GM19023 (cell line): ENCODE measurements at regions not wholly inside any gene's neighbourhood (a gene's known extent, or its start where the extent isn't known, plus 50 kb on each side); places are given as distances from the start of the nearest gene placed in this dataset.
"Not testable (repeated sequence)": the region's sequence is repeated elsewhere in the genome, so short reads cannot be mapped to it uniquely, and the experiment has no call there.

Experiments
- ATAC-seq: cut with Tn5 transposase; IDR thresholded peaks from one replicate; pipeline ENCODE4 v1.9.1; 2021; ENCODE audit warnings: mild to moderate bottlenecking, moderate library complexity; ENCODE audit not compliant: unreplicated experiment

DNA sequence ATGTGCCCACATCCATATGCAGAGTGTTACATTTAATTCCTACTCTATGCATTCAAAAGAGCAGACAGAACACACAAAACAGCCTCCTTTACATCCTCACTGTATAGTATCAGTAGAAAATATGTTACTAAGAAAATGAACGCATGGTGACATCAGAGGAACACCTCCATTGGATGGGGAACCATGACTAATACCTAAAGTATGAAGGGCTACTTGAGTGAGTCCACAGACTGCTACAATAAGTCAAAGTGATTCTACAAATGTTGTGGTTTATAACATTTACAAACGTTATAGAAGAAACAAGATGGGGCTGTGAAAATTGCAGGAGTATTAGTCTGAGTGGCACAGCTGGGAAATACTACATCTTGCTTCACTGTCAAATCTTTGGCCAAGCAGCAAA lies 1830.9 kb upstream of the PIK3C3 start:
- ATAC-seq: no peak

DNA sequence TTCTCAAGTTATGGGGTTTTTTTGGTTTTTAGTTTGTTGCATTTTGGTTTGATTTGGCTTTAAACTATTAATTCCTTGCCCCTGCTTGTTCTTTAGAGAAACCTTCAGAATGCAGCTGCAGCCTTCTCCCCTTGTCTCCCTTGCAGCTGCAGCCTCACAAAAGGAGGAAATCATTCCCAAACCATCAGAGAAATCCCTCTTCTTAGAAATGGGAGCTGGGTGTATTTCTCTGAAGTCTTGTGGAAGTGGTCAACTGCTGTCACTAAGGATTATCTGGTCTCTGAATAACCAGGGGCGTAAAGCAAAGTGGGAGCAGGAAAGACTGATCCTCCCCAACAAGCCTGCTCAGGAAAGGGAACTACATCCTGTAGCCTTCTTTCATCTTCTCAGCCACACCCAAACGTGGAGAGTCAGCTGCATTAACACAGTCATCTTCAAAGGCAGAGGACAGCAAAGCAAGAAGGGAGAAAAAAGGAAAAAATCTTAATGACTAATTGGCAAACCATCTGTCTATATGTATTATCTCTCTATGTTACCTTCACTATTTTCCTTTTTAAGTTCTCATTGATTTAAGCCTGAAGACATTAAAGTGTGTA lies 1834.1 kb upstream of the PIK3C3 start:
- no peak for ATAC-seq

GRCh38 chr18:40120356-40120755 lies 1834.7 kb upstream of the PIK3C3 start:
- no peak for ATAC-seq

DNA sequence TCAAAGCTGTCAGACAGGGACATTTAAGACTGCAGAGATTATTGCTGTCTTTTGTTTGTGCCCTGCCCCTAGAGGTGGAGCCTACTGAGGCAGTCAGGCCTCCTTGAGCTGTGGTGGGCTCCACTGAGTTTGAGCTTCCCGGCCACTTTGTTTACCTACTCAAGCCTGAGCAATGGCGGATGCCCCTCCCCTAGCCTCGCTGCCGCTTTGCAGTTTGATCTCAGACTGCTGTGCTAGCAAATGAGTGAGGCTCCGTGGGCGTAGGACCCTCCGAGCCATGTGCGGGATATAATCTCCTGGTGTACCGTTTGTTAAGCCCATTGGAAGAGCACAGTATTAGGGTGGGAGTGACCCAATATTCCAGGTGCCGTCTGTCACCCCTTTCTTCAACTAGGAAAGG lies 1835.5 kb upstream of the PIK3C3 start:
- ATAC-seq: not testable (repeated sequence)

DNA sequence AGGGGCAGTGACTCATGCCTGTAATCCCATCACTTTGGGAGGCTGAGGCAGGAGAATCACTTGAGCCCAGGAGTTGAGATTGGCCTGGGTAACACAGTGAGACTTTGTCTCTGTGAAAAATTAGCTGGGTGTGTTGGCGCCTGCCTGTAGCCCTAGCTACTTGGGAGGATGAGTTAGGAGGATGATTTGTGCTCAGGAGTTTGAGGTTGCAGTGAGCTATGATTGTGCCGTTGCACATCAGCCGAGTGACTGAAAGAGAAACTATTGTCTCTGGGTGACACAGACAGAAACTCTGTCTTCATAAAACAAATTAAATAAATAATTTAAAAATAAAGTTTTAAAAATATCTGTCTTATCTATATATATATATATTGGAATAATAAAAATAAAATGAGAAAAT lies 1844.6 kb upstream of the PIK3C3 start:
- no peak for ATAC-seq

GRCh38 chr18:40109252-40110049 lies 1845.6 kb upstream of the PIK3C3 start:
- no peak for ATAC-seq

DNA sequence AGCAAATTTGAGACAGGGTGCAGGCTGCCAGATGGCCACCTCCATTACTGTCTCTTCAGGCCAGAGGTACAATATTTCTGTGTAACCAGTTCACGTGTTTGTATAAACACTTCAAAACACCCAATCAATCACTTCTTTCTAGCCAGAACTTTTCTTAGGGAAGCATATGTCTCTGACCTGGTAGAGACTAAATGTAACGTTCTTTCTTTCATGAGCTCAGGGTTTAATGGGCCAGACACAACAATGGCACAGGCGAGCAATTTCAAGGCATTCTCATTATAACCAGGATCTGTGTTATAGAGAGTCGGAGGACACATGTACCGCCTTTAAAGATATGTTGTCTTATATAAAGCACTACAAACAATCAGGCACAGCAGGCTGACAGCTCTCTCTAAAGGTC lies 1846.4 kb upstream of the PIK3C3 start:
- ATAC-seq: no peak

GRCh38 chr18:40102903-40103302 lies 1852.1 kb upstream of the PIK3C3 start:
- no peak for ATAC-seq

GRCh38 chr18:40099641-40100040 lies 1855.4 kb upstream of the PIK3C3 start:
- ATAC-seq: no peak

- ATAC-seq: no peak
Measured at GRCh38 chr18:40096675-40097074, 1858.4 kb upstream of the PIK3C3 start.

DNA sequence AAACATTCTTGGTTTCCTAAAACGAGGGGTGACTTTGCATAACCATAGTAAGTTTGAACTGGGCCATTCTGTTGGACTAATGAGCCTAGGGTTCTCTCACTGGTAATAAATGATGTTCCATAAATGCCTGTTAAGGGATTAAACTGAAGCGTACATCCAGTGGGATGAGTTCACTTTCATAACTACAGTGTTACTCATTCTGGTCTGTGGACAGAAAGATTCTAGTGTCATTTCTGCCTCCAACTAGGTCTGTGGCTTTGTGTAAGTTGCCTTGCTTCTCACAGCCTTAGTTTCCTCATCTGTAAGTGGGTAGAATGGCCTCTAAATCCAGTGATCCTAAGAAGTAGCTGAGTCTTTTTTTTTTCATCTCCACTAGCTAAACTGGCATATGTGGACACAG lies 1860.6 kb upstream of the PIK3C3 start:
- no peak for ATAC-seq

DNA sequence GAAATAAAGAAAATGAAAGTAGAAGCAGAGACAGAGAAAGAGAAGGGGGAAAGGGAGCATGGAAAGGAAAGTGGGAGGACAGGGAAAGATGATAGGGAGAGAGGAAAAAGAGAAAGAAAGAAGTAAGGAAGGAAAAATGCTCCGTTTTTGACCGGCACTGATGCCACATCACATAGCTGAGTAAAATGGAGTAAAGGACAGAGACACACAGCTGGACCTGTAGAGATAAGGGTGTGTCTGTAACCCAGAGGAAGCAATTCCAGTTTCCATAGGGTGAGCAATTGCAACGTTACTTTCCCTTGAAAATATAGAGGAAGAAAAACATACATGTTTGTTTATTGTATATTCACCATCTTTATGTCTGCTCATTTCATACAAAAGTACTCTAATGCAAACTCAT lies 1866.9 kb upstream of the PIK3C3 start:
- ATAC-seq: no peak

- ATAC-seq: no peak
Measured at GRCh38 chr18:40079786-40080185, 1875.2 kb upstream of the PIK3C3 start.

DNA sequence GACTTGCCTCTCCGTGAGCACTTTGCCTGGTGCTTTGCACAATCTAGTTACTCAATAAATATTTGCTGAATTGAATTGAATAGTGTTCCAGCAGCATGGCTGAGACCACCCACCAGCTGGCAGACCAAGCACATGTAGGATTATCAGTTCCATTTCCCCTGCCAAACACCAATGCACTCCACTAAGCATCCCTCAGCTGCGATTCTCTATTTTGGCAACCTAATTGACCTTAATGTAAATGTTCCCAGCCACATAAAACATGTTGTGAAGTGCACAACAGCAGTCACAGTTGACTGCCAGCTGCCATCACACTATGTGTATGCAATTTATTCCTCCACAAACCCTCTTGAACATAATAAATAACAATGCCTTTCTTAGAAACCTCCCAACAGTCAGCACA lies 1879.4 kb upstream of the PIK3C3 start:
- no peak for ATAC-seq

GRCh38 chr18:40072761-40073160 lies 1882.3 kb upstream of the PIK3C3 start:
- no peak for ATAC-seq

DNA sequence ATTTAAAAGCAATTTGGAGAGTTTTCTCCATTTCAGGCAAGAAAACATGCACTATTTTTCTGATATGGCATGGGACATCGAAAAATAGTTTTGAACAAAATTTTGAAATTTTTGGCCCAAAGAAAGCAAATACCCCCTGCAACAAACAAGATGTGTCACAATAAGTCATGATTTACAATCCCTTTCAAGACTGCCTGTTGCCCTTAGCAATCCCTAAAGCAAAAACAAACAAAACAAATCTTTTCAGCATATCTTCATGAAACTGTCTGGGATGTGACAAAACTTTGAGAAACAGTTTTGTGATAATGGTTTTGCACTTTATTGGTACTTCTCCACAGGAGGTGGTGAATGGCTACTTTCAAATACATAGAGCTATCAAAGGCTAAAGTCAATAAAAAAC lies 1888.7 kb upstream of the PIK3C3 start:
- ATAC-seq: no peak

- ATAC-seq: no peak
Measured at GRCh38 chr18:40063488-40063887, 1891.5 kb upstream of the PIK3C3 start.

GRCh38 chr18:40061086-40061485 lies 1893.9 kb upstream of the PIK3C3 start:
- ATAC-seq: no peak

DNA sequence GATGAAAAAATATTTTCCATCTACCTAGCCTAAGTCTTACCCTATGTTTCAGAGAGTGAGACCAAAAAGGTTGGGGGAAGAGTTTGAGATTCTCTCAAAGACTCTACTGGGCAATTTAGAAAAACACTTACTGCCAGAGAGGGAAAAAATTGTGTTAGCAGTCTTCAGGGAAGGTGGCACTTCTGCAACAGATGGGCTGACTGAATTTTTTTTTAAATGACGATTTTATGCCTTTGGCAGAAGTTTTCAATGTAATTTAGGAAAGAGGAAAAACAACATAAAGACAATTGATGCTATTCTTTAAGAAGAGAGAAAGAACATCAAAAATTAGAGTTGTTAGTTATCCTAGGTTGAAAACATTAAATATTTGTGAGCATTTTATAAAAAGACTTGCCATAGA lies 1894.5 kb upstream of the PIK3C3 start:
- ATAC-seq: no peak

DNA sequence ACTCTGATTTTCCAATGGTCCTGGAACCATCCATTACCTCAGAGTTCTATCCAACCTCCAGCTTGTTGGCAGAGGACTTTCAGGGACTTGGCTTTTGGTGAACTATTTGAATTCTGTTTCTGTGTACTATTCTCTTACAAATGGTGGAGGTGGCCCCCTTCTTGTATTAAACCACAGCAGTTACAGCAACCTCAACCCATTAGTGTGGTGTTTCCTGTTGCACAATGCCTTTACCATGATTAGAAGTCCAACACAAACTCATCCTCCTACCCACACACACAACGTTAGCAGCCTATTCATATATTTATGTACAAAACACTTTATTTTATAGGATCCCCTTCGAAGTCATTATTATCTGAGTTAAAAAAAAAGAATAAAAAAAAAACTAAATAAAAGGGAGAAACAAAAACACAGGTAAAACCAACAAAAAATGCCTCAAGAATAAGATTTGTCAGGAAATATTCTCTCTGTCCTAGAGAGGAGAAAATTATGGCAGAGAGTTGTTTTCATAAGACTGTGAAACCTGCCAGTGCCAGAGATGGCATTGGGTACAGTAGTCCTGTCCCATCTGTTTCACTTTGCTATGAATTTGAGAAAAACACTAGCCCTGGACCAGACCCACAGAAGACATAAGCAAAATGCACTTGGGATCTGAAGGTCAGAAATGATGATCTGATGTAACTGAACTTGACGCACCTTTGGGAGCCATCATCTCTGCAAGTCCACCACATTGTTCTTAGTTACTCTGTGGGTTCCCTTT lies 1896.0 kb upstream of the PIK3C3 start:
- no peak for ATAC-seq

GRCh38 chr18:40056079-40056692 lies 1898.8 kb upstream of the PIK3C3 start:
- ATAC-seq: no peak

GRCh38 chr18:40055262-40055661 lies 1899.8 kb upstream of the PIK3C3 start:
- no peak for ATAC-seq
